H9 (cell line): ENCODE measurements at regions not wholly inside any gene's neighbourhood (a gene's known extent, or its start where the extent isn't known, plus 50 kb on each side); places are given as distances from the start of the nearest gene placed in this dataset.

Source experiments
- DNase-seq: peaks from one replicate; pipeline ENCODE4 v3.0.0-alpha.2; 2017
- H2AFZ ChIP-seq: one replicate; pipeline ENCODE4 v1.6.1; 2013; ENCODE audit warnings: mild to moderate bottlenecking, low read length, control low read depth, moderate library complexity
- H2AK5ac ChIP-seq: 2 replicates; pipeline ENCODE4 v1.6.1; 2013; ENCODE audit warnings: low read length, control low read depth, mixed read lengths; ENCODE audit not compliant: insufficient read length
- H2BK120ac ChIP-seq: one replicate; pipeline ENCODE4 v1.6.1; 2013; ENCODE audit warnings: low read depth, mild to moderate bottlenecking, low read length, control low read depth, inconsistent platforms; ENCODE audit not compliant: poor library complexity, severe bottlenecking
- H2BK12ac ChIP-seq: 2 replicates; pipeline ENCODE4 v1.6.1; 2013; ENCODE audit warnings: low read length, control low read depth, mixed read lengths, low read depth; ENCODE audit not compliant: insufficient read length
- H2BK15ac ChIP-seq: 2 replicates; pipeline ENCODE4 v1.6.1; 2013; ENCODE audit warnings: low read depth, low read length, control low read depth
- H2BK20ac ChIP-seq: one replicate; pipeline ENCODE4 v1.6.1; 2013; ENCODE audit warnings: low read depth, mild to moderate bottlenecking, low read length, control low read depth, inconsistent platforms; ENCODE audit not compliant: poor library complexity, severe bottlenecking
- H2BK5ac ChIP-seq: 2 replicates; pipeline ENCODE4 v1.6.1; 2013; ENCODE audit warnings: low read length, control low read depth, mixed read lengths; ENCODE audit not compliant: insufficient read length
- H3K14ac ChIP-seq: 2 replicates; pipeline ENCODE4 v1.6.1; 2013; ENCODE audit warnings: low read length, control low read depth; ENCODE audit not compliant: insufficient read depth
- H3K18ac ChIP-seq: 2 replicates; pipeline ENCODE4 v1.6.1; 2013; ENCODE audit warnings: low read depth, mild to moderate bottlenecking, mixed read lengths, low read length, control low read depth; ENCODE audit not compliant: insufficient read length
- H3K23ac ChIP-seq: 2 replicates; pipeline ENCODE4 v1.6.1; 2013; ENCODE audit warnings: low read length, control low read depth, mixed read lengths, low read depth; ENCODE audit not compliant: insufficient read length
- H3K23me2 ChIP-seq: 2 replicates; pipeline ENCODE4 v1.6.1; 2013; ENCODE audit warnings: low read depth, mild to moderate bottlenecking, mixed read lengths, low read length, control low read depth; ENCODE audit not compliant: insufficient read length, poor library complexity, severe bottlenecking
- H3K27ac ChIP-seq: 2 replicates; pipeline ENCODE4 v1.5.1; 2013; ENCODE audit warnings: low read length, control low read depth, mixed read lengths, low read depth; ENCODE audit not compliant: insufficient read length
- H3K27me3 ChIP-seq: 2 replicates; pipeline ENCODE4 v1.6.1; 2013; ENCODE audit warnings: low read length, control low read depth, inconsistent platforms; ENCODE audit not compliant: insufficient read depth
- H3K4ac ChIP-seq: 2 replicates; pipeline ENCODE4 v1.6.1; 2013; ENCODE audit warnings: low read depth, mild to moderate bottlenecking, control low read depth, inconsistent platforms, low read length, moderate library complexity
- H3K4me1 ChIP-seq: 2 replicates; pipeline ENCODE4 v1.6.1; 2013; ENCODE audit warnings: low read length, control low read depth, inconsistent platforms; ENCODE audit not compliant: insufficient read depth
- H3K4me2 ChIP-seq: 2 replicates; pipeline ENCODE4 v1.6.1; 2013; ENCODE audit warnings: low read length, control low read depth, mixed read lengths; ENCODE audit not compliant: insufficient read length, insufficient read depth
- H3K56ac ChIP-seq: 2 replicates; pipeline ENCODE4 v1.6.1; 2013; ENCODE audit warnings: low read depth, mild to moderate bottlenecking, mixed read lengths, low read length, control low read depth; ENCODE audit not compliant: insufficient read length
- H3K79me1 ChIP-seq: 2 replicates; pipeline ENCODE4 v1.6.1; 2013; ENCODE audit warnings: low read depth, mild to moderate bottlenecking, moderate library complexity, low read length, control low read depth, inconsistent platforms; ENCODE audit not compliant: insufficient read depth, poor library complexity, severe bottlenecking
- H3K79me2 ChIP-seq: 2 replicates; pipeline ENCODE4 v1.6.1; 2013; ENCODE audit warnings: low read length, control low read depth, inconsistent platforms; ENCODE audit not compliant: insufficient read depth
- H3K9ac ChIP-seq: 2 replicates; pipeline ENCODE4 v1.6.1; 2013; ENCODE audit warnings: low read length, control low read depth, mixed read lengths; ENCODE audit not compliant: insufficient read length; ENCODE audit errors: extremely low read depth
- H3K9me3 ChIP-seq: one replicate; pipeline ENCODE4 v1.6.1; 2013; ENCODE audit warnings: low read depth, low read length, inconsistent platforms; ENCODE audit not compliant: control insufficient read depth
- H3T11ph ChIP-seq: one replicate; pipeline ENCODE4 v1.6.1; 2013; ENCODE audit warnings: mild to moderate bottlenecking, low read length, control low read depth, inconsistent platforms
- H4K20me1 ChIP-seq: one replicate; pipeline ENCODE4 v1.6.1; 2013; ENCODE audit not compliant: control insufficient read depth, insufficient read length, insufficient read depth
- H4K5ac ChIP-seq: 2 replicates; pipeline ENCODE4 v1.6.1; 2013; ENCODE audit warnings: low read depth, mild to moderate bottlenecking, mixed read lengths, low read length, control low read depth; ENCODE audit not compliant: insufficient read length
- H4K8ac ChIP-seq: replicated peaks from 2 replicates; pipeline ENCODE4 v1.6.1; 2013; ENCODE audit warnings: low read length, control low read depth, mixed read lengths, low read depth; ENCODE audit not compliant: insufficient read length
- H4K91ac ChIP-seq: 2 replicates; pipeline ENCODE4 v1.6.1; 2013; ENCODE audit warnings: low read depth, mild to moderate bottlenecking, moderate library complexity, mixed read lengths, low read length, control low read depth; ENCODE audit not compliant: insufficient read length
- H3K27ac Mint-ChIP-seq, 3 experiments: 2 replicates in 2 of 3; 3 replicates in 1 of 3; pipeline ENCODE4 v1.8.0; 2020 to 2021; ENCODE audit warnings: mixed read lengths in 3 of 3, mild to moderate bottlenecking in 1 of 3, moderate library complexity in 1 of 3
- H3K27me3 Mint-ChIP-seq: 2 replicates; pipeline ENCODE4 v1.8.0; 2021; ENCODE audit warnings: low read depth, mild to moderate bottlenecking, moderate library complexity, mixed read lengths
- H3K36me3 Mint-ChIP-seq, 3 experiments: 2 replicates in 2 of 3; 3 replicates in 1 of 3; pipeline ENCODE4 v1.8.0; 2020 to 2021; ENCODE audit warnings: low read depth in 3 of 3, mixed read lengths in 3 of 3; ENCODE audit not compliant: insufficient read depth in 1 of 3
- H3K4me1 Mint-ChIP-seq, 2 experiments: 2 replicates each; pipeline ENCODE4 v1.8.0; 2020; ENCODE audit warnings: mixed read lengths in 2 of 2
- H3K4me3 Mint-ChIP-seq, 2 experiments: 2 replicates in 1 of 2; 3 replicates in 1 of 2; pipeline ENCODE4 v1.8.0; 2020 to 2021; ENCODE audit warnings: mild to moderate bottlenecking in 2 of 2, mixed read lengths in 2 of 2, moderate library complexity in 1 of 2
- H3K9me3 Mint-ChIP-seq, 2 experiments: 2 replicates in 1 of 2; 3 replicates in 1 of 2; pipeline ENCODE4 v1.8.0; 2020; ENCODE audit warnings: mild to moderate bottlenecking in 2 of 2, mixed read lengths in 2 of 2, moderate library complexity in 1 of 2
- WGBS: extraction: QIAGEN DNeasy Blood & Tissue Kit; methylation state at CpG from one replicate; pipeline ENCODE4 v1.1.7; 2013; ENCODE audit warnings: missing lambda C conversion rate, low lambda C conversion rate, mixed read lengths; ENCODE audit not compliant: insufficient read length; ENCODE audit errors: extremely low coverage; 5-methylcytosine and 5-hydroxymethylcytosine counted together
- TF ChIP-seq, protein P1 (sequence below): fragments of 200-600 bp; sonication (generic); conservative IDR thresholded peaks from 3 replicates; pipeline ENCODE4 v1.8.0; 2021; ENCODE audit warnings: antibody characterized with exemption, mild to moderate bottlenecking

- no peak overlapping the region for H3K27ac ChIP-seq
- no peak overlapping the region for H3K56ac ChIP-seq
- no peak overlapping the region for H3T11ph ChIP-seq
- no peak overlapping the region for H2BK20ac ChIP-seq
- H4K20me1 ChIP-seq, result no peaks in the 10 kb centered on the region
- Mint-ChIP-seq H3K4me1 (peaks cover 5 to 9% of the 10 kb centered on the region in 2 experiments), H3K27ac (no peak overlapping the region), H3K27me3 (no peaks in the 10 kb centered on the region), H3K4me3 (no peak overlapping the region), H3K9me3 (no peaks in the 10 kb centered on the region), H3K36me3 (no peaks in the 10 kb centered on the region)
- WGBS, result no CpG with 5 or more reads among the region's 3 CpGs
- no peaks in the 10 kb centered on the region for H3K27me3 ChIP-seq
- no peaks in the 10 kb centered on the region for H3K9me3 ChIP-seq
- H4K8ac ChIP-seq, result no peak overlapping the region
- no peak overlapping the region for H2BK5ac ChIP-seq
- no peak overlapping the region for H2BK15ac ChIP-seq
- no peaks in the 10 kb centered on the region for H3K79me1 ChIP-seq
- no peak overlapping the region for H4K91ac ChIP-seq
- H2AFZ ChIP-seq, result no peak overlapping the region
- no peaks in the 10 kb centered on the region for H3K23me2 ChIP-seq
- no peak for DNase-seq
- no peak overlapping the region for H2BK12ac ChIP-seq
- H2AK5ac ChIP-seq, result no peak overlapping the region
- H3K9ac ChIP-seq, result no peak overlapping the region
- H2BK120ac ChIP-seq, result no peak overlapping the region
- no peak overlapping the region for H3K4me2 ChIP-seq
- no peak overlapping the region for H3K4ac ChIP-seq
- no peak overlapping the region for H3K23ac ChIP-seq
- H3K18ac ChIP-seq, result no peak overlapping the region
- no peak overlapping the region for H3K14ac ChIP-seq
- peaks cover 3% of the 10 kb centered on the region; the same call in 1 of the 2 replicates for H3K4me1 ChIP-seq
- H3K79me2 ChIP-seq, result no peaks in the 10 kb centered on the region
- TF ChIP-seq, protein P1, sequence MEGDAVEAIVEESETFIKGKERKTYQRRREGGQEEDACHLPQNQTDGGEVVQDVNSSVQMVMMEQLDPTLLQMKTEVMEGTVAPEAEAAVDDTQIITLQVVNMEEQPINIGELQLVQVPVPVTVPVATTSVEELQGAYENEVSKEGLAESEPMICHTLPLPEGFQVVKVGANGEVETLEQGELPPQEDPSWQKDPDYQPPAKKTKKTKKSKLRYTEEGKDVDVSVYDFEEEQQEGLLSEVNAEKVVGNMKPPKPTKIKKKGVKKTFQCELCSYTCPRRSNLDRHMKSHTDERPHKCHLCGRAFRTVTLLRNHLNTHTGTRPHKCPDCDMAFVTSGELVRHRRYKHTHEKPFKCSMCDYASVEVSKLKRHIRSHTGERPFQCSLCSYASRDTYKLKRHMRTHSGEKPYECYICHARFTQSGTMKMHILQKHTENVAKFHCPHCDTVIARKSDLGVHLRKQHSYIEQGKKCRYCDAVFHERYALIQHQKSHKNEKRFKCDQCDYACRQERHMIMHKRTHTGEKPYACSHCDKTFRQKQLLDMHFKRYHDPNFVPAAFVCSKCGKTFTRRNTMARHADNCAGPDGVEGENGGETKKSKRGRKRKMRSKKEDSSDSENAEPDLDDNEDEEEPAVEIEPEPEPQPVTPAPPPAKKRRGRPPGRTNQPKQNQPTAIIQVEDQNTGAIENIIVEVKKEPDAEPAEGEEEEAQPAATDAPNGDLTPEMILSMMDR, result no peak
- no peak overlapping the region for H4K5ac ChIP-seq
Measured at GRCh38 chr1:170271430-170272161, 125.8 kb downstream of the NTMT2 start.
